ENCODE measurements at regions not wholly inside any gene's neighbourhood (a gene's known extent, or its start where the extent isn't known, plus 50 kb on each side); places are given as distances from the start of the nearest gene placed in this dataset.

- intact Hi-C loops (cut with micrococcal nuclease; ENCODE audit: unreplicated experiment), result loop anchor here (1.0 to 5.0 kb wide), 4 partner anchors 220 to 549 kb away; partner anchors contain the start of gene LMOD3
Measured at GRCh38 chr3:69671082-69671952, 67.9 kb upstream of the MITF start.

GRCh38 chr3:69669070-69669469, 70.2 kb upstream of the MITF start:
- no peak overlapping the region for H3K4me3 Mint-ChIP-seq (ENCODE audit: low read depth, unreplicated experiment)
- TF ChIP-seq CTCF (IDR thresholded peaks at IDR 0.05; ENCODE audit: unreplicated experiment), result no peak
- intact Hi-C loops (cut with micrococcal nuclease; ENCODE audit: unreplicated experiment), result loop anchor here (5.0 to 10.0 kb wide), 2 partner anchors 124 to 507 kb away; no protein-coding TSS in a partner anchor
- no peaks in the 10 kb centered on the region for H3K27me3 Mint-ChIP-seq (ENCODE audit: unreplicated experiment)
- BruUV-seq (replicated peaks), result no TSS peak
- H3K9me3 Mint-ChIP-seq (ENCODE audit: low read depth, unreplicated experiment), result no peaks in the 10 kb centered on the region
- CTCF ChIA-PET, result interaction anchor here (0.9 kb wide), 1 partner anchor 359 kb away, joined by 3 read pairs; no protein-coding TSS in a partner anchor
- no peaks in the 10 kb centered on the region for H3K36me3 Mint-ChIP-seq (ENCODE audit: insufficient read depth, unreplicated experiment)
- no peak overlapping the region for H3K27ac Mint-ChIP-seq (ENCODE audit: unreplicated experiment)
- peaks cover 36% of the 10 kb centered on the region for H3K4me1 Mint-ChIP-seq (ENCODE audit: low read depth, unreplicated experiment)
- no peak for DNase-seq

More at GRCh38 chr3:69671082-69671952, 67.9 kb upstream of the MITF start:
- Mint-ChIP-seq H3K27me3 (ENCODE audit: unreplicated experiment) (no peaks in the 10 kb centered on the region), H3K27ac (ENCODE audit: unreplicated experiment) (no peak overlapping the region), H3K4me3 (ENCODE audit: low read depth, unreplicated experiment) (no peak overlapping the region), H3K4me1 (ENCODE audit: low read depth, unreplicated experiment) (peaks cover 24% of the 10 kb centered on the region), H3K36me3 (ENCODE audit: insufficient read depth, unreplicated experiment) (no peaks in the 10 kb centered on the region), H3K9me3 (ENCODE audit: low read depth, unreplicated experiment) (no peaks in the 10 kb centered on the region)
- CTCF ChIA-PET, result interaction anchor here (0.7 kb wide), 1 partner anchor 362 kb away, joined by 3 read pairs; no protein-coding TSS in a partner anchor
- TF ChIP-seq CTCF (IDR thresholded peaks at IDR 0.05; ENCODE audit: unreplicated experiment), result peak; percentile 44
- BruUV-seq (replicated peaks), result no TSS peak
- DNase-seq, result peak; percentile 46

- peaks cover 39% of the 10 kb centered on the region for H3K4me1 Mint-ChIP-seq (ENCODE audit: low read depth, unreplicated experiment)
- BruUV-seq (replicated peaks), result no TSS peak
- intact Hi-C loops (cut with micrococcal nuclease; ENCODE audit: unreplicated experiment), result loop anchor here (5.0 to 10.0 kb wide), 2 partner anchors 120 to 503 kb away; no protein-coding TSS in a partner anchor
- DNase-seq, result peak; percentile 56
- no peak overlapping the region for H3K4me3 Mint-ChIP-seq (ENCODE audit: low read depth, unreplicated experiment)
- H3K27me3 Mint-ChIP-seq (ENCODE audit: unreplicated experiment), result no peaks in the 10 kb centered on the region
- H3K9me3 Mint-ChIP-seq (ENCODE audit: low read depth, unreplicated experiment), result no peaks in the 10 kb centered on the region
- peak overlapping the region; percentile 74 for H3K27ac Mint-ChIP-seq (ENCODE audit: unreplicated experiment)
- no peaks in the 10 kb centered on the region for H3K36me3 Mint-ChIP-seq (ENCODE audit: insufficient read depth, unreplicated experiment)
- no peak for TF ChIP-seq CTCF (IDR thresholded peaks at IDR 0.05; ENCODE audit: unreplicated experiment)
- CTCF ChIA-PET, result interaction anchor here (0.9 to 1.6 kb wide), 4 partner anchors 16 to 279 kb away, joined by 3 to 6 read pairs (median 4); partner anchors contain the start of gene FRMD4B
Measured at GRCh38 chr3:69665026-69665737, 74.1 kb upstream of the MITF start.

GRCh38 chr3:69660631-69661030, 78.6 kb upstream of the MITF start:
- Mint-ChIP-seq H3K4me3 (ENCODE audit: low read depth, unreplicated experiment) (no peak overlapping the region), H3K36me3 (ENCODE audit: insufficient read depth, unreplicated experiment) (no peaks in the 10 kb centered on the region), H3K27ac (ENCODE audit: unreplicated experiment) (no peak overlapping the region), H3K27me3 (ENCODE audit: unreplicated experiment) (no peaks in the 10 kb centered on the region), H3K9me3 (ENCODE audit: low read depth, unreplicated experiment) (no peaks in the 10 kb centered on the region), H3K4me1 (ENCODE audit: low read depth, unreplicated experiment) (peaks cover 19% of the 10 kb centered on the region)
- no peak for DNase-seq
- intact Hi-C loops (cut with micrococcal nuclease; ENCODE audit: unreplicated experiment), result loop anchor here (10.0 kb wide), 1 partner anchor 116 kb away; no protein-coding TSS in a partner anchor
- BruUV-seq (replicated peaks), result no TSS peak
- TF ChIP-seq CTCF (IDR thresholded peaks at IDR 0.05; ENCODE audit: unreplicated experiment), result no peak
- CTCF ChIA-PET, result no interaction called here

All from Calu3 (cell line).